GM21528 (cell line): ENCODE measurements at regions not wholly inside any gene's neighbourhood (a gene's known extent, or its start where the extent isn't known, plus 50 kb on each side); places are given as distances from the start of the nearest gene placed in this dataset.

Experiments
- ATAC-seq: cut with Tn5 transposase; IDR thresholded peaks from one replicate; pipeline ENCODE4 v1.9.1; 2021; ENCODE audit warnings: mild to moderate bottlenecking, moderate library complexity; ENCODE audit not compliant: unreplicated experiment, low FRiP score

DNA sequence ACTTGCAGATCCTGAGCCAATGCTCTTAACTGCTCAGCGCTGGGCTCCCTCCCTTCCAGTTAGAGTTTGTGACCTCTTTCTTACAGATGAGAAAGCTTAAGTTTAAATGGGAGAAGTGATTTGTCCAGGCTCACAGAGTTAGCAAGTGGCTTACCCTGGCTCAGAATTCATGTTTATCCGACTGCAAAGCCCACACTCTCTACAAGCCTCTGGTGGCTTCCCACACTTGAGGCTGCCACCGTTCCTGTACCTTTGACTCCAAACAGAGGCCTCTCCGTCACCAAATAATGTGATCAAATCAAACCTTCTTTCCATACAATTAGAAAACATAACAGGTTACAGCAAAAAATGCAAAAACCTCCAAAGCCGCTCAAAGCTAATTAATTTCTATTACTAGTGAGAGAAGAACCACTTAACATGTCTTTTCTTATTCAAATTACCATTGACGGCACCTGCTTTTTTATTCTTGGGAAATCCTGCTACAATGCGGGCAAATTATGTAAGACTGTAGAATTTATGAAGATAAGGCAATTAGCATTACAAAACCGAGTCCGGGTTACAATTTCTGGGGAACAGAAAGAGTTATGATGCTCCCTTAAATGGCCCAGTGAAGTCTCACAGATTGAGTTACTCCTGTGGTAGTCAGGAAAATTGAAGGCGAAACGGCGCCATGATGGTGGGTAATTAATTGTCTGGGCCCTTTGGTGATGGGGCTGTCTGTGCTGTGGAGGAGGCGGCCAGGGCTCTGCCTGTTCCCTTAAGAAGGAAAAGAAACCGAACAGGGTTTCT, 324.3 kb upstream of the POU3F1 start:
- ATAC-seq = no peak

- no peak for ATAC-seq
These were observed 318.6 kb upstream of the POU3F1 start for GRCh38 chr1:38365242-38365641.

- no peak for ATAC-seq
These were observed 315.0 kb upstream of the POU3F1 start for GRCh38 chr1:38361566-38361965.

GRCh38 chr1:38360807-38361206, 314.2 kb upstream of the POU3F1 start:
- no peak for ATAC-seq

- ATAC-seq = no peak
These were observed 307.4 kb upstream of the POU3F1 start for GRCh38 chr1:38353956-38354355.

DNA sequence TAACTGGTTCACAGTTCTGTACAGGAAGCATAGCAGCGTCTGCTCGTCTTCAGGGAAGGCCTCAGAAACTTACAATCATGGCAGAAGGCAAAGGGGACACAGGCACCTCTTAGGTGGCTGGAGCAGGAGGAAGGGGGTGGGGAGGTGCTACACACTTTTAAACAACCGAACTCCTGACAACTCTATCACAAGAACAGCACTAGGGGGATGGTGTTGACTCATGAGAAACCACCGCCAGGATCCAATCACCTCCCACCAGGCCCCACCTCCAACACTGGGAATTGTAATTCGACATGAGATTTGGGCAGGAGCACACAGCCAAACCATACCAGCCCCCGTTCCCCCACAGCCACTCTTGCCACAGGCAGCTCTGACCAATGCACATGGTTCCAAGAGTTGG, 306.3 kb upstream of the POU3F1 start:
- no peak for ATAC-seq

DNA sequence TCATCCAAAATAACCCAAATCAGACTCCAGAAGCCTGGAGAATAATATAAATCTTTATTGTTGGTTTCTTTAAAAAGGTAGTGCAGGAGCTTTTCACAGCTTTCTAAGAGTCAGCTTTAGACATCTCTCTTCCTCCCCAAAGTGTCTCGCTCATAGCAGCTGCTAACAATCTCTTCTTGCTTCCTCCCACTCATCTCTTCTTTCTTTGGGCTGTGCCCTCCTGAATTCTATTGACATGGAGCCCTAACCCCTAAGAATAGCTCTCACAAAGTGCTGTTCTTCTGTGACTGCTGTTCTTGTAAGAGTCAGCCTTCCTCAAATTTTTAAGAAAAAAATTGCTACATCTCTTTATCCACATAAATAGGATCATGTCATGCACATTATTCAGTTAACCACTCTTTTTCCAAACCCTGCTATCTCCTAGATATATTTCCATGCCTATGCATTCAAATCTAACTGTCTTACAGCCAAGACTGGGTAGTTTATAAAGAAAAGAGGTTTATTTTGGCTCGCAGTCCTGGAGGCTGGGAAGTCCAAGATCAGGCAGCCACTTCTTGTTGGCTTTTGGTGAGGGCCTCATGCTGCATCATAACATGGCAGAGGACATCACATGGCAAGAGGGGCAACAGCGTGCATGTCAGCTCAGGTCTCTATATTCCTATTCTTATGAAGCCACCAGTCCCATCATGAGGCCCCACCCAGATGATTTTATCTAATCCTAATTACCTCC, 301.0 kb upstream of the POU3F1 start:
- ATAC-seq = no peak

DNA sequence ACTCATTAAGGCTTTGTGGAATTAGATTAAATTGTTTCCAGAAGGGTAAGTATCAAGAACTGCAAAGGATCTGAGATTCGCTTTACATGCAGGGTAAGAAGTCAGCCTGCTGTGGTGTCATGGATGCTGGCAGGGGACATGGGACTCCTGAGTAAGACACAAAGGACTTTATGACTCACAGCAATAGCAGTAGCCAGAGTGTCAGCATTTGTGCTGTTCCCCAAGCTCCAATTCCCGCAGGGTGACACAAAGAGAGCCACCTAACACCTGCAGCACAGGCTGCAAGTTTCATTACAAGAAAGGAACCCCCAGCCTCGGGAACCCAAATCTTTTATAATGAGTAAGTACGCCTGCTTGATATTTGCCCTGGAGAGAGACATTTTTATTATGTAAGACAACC, 298.1 kb upstream of the POU3F1 start:
- no peak for ATAC-seq

GRCh38 chr1:38341694-38342093, 295.1 kb upstream of the POU3F1 start:
- no peak for ATAC-seq

DNA sequence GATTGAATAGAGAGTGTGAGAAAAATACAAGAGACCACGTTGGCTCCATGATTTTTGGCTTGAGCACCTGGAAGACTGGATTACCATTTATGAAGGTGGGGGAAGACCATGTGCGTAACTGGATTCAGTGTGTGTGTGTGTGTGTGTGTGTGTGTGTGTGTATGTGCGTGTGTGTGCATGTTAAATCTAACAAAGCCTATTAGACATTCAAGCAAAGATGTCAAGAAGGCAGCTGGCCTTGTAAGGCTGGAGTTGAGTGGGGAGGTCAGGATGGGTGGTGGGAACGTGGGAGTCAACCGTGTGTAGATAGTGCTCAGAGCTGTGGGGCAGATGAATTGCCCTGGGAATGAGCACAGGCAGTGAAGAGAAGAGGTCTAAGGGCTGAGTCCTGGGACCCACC, 293.8 kb upstream of the POU3F1 start:
- no peak for ATAC-seq

GRCh38 chr1:38337711-38338110, 291.1 kb upstream of the POU3F1 start:
- no peak for ATAC-seq

GRCh38 chr1:38336961-38337360, 290.4 kb upstream of the POU3F1 start:
- ATAC-seq = no peak

DNA sequence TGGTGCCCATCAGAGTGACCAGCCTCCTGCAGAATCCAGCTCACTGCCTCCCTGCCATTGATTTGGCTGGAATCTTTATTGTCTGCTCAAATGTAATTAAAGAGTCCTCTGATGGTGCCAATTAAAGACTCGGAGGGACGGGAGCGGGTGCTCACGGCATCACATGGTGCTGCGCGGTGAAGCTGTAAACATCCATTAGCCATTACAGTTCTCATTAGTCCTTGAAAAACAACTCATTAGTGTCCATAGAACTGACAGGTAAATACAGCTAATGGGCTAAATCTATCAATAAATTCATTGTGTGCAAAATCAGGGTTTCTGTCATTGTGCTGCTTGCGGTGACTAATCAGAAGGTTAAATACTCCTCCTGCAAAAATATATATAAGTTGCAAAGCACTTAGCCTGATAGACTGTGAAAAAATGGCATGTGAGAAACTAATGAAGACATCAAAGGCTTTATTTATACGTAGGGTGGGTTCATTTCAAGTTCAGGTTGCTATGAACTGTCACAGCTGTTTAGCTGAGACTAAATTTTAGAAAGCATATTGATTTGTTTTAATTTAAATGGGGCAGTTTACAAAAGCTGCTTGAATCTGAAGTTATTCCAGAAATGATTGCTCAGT, 289.8 kb upstream of the POU3F1 start:
- no peak for ATAC-seq

GRCh38 chr1:38334930-38335592, 288.5 kb upstream of the POU3F1 start:
- no peak for ATAC-seq

DNA sequence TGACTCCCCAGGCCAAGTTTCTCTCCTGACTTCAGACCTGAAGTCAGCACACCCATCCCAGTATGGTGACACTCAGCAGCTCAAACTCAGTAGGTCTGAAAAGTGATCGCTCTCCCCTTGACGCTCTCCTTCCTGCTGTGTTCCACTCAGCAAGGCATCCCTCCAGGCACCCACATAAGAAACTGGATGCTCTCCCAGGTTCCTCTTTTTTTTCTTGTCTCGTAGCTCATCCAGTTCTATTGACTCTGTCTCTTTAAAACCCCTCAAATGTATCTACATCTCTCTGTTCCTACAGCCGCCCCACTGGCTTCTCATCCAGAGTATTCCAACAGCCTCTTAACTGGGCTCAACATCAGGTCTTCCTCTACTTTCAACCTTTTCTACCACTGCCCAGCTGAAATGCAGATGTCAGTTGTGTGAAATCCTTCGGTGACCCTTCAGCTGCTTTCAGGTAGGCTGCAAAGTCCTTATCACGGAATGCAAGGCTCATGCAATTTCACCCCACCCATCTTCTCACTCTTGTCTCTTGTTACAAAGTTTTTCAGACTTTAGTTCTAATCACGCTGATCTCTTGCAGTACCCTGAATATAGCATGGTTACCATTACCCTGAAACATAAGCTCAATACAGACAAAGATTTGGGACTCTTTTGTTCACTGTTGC, 286.2 kb upstream of the POU3F1 start:
- ATAC-seq = no peak

DNA sequence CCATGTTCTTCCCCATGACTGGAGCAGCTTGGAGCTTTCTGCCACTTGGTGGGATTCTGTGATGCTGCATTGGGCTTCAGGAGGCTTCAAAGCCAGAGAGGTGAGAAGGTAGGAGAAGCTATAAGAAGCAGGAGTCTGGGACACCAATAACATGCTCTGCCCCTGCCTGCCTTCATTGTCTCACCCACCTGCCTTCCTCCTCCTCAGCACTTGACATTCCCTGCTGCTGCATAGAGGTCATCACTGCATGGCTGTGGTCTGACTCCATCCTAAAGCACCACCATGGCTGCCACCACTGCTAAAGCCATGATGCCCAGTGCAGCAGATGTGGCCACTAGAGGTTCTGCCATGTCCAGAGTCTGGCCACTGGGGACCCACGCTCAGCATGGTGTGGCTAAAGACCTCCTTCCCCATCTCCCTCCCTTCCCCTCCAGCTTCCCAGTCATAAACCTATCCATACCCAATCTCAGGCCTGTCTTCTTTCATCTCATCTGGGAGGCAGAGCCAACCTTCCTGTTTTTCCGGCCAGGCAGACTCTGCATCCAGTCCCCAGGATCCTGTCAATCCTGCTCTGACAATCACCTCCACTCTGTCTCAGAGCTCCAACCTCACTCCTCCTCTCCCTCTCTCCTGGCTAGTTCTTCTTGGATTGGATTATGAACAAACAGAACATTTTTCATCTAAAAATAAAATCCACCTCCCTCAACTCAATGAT, 285.1 kb upstream of the POU3F1 start:
- ATAC-seq = no peak

- ATAC-seq = no peak
These were observed 284.2 kb upstream of the POU3F1 start for GRCh38 chr1:38330799-38331198.

DNA sequence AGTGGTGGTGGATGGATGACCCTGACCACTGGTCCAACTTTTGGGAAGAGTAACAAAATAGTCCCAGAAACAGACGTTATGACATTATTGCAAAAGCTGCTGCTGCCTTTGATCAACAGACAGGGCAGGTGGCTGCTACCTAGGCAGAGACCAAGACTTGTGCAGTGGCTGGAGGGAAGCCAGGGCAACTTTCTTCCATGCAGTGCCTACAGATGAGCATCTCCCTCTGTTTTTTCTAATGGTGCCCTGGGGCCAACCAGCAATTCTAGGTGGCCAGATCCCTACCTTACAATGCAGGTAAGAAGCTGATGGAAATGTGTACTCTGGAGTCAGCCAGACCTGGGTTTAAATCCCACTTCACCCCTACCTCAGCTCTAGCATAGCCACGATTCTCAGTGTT, 283.1 kb upstream of the POU3F1 start:
- ATAC-seq = no peak

DNA sequence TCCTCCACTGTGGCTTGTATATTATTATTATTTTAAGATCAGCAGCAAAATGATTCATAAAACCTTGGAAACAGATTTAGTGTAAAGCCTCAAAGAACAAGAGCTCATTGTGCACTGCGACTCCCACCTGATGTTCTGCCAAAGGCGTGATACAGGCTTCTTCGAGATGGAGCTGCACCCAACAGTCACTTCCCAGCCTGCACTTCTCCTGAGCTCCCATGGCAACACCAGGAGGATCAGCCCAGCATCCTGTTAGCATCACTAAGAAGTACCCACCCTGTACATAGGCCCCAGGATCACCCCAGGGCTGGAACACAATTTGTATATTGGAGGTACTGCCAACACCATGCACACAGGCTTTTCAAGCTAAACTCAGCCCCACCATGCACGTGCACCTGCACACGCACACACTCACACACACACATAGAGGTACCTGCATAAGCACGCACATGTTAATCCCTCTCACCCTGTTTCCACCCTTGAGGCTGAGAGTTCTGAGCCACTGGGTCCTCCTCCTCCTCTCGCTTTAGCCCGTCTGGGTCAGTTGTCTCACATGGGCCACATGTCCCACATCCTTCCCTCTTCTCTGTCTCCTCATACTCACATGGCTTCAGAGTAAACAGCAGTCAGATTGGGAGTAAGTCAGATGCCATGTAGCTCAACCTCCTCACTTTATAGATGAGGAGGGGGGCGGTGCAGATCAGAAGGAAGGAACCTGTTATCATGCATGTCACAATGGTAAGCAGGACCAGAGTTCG, 281.9 kb upstream of the POU3F1 start:
- no peak for ATAC-seq
